ENCODE measurements at regions not wholly inside any gene's neighbourhood (a gene's known extent, or its start where the extent isn't known, plus 50 kb on each side); places are given as distances from the start of the nearest gene placed in this dataset.

DNA sequence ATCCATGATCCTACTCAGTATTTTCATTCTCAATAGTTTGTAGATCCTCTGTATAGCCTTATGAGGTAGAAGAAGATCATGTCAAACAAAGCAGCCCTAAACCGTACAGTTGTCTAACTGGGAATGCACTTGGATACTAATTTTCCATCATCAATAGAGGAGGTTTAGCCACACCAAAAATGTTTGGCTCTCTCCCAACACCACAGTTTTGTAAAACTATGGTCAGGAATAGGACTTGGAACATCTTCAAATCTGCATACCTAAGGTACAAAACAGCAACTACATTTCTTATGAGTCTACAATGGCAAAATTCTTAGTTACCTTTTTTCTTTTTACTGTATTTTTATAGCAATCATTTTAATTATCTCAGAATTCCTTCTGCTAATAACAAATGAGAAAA is 1001.6 kb downstream of the ROBO2 start:
- no peaks in the 10 kb centered on the region for H3K9me3 ChIP-seq
- TF ChIP-seq POLR2A (IDR thresholded peaks at IDR 0.05) (no peak), CTCF (IDR thresholded peaks at IDR 0.05) (no peak)
- no peaks in the 10 kb centered on the region for H3K36me3 ChIP-seq (ENCODE audit: low read depth, missing control alignments)
- H3K4me1 ChIP-seq = no peaks in the 10 kb centered on the region
- DNase-seq = no peak
- 76 to 86% methylated on average over 1 of the region's 1 CpG for WGBS, 2 donors
- intact Hi-C loops (cut with DNase I; ENCODE audit: low total_unique reads) = no loop called here
- no peaks in the 10 kb centered on the region for H3K27me3 ChIP-seq
- no peak overlapping the region for H3K4me3 ChIP-seq
- H3K27ac ChIP-seq = no peak overlapping the region

DNA sequence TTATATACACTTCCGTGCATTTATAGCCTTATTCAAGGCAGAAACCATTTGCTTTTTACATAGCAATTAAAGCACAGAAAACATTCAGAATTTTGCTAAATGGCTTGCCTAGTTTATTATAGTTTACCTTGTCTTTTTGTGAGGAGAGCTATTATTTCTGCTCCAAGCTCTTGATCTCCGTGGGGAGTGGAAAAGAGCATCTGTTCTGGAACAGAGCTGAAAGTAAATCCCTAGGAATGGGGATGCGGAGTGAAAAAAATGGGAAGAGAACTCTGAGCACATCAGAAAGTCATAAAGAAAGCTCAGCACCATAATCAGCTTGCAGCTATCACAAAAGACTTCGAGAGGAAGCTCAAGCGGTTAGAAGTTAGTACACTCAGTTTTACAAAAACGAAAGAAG is 1006.7 kb downstream of the ROBO2 start:
- no peaks in the 10 kb centered on the region for H3K4me1 ChIP-seq
- H3K4me3 ChIP-seq = no peak overlapping the region
- H3K36me3 ChIP-seq (ENCODE audit: low read depth, missing control alignments) = no peaks in the 10 kb centered on the region
- H3K9me3 ChIP-seq = no peaks in the 10 kb centered on the region
- no peaks in the 10 kb centered on the region for H3K27me3 ChIP-seq
- intact Hi-C loops (cut with DNase I; ENCODE audit: low total_unique reads) = no loop called here
- no peak for TF ChIP-seq POLR2A (IDR thresholded peaks at IDR 0.05)
- no peak for DNase-seq
- no peak overlapping the region for H3K27ac ChIP-seq
- 94 to 97% methylated on average over 6 of the region's 6 CpGs for WGBS, 2 donors

DNA sequence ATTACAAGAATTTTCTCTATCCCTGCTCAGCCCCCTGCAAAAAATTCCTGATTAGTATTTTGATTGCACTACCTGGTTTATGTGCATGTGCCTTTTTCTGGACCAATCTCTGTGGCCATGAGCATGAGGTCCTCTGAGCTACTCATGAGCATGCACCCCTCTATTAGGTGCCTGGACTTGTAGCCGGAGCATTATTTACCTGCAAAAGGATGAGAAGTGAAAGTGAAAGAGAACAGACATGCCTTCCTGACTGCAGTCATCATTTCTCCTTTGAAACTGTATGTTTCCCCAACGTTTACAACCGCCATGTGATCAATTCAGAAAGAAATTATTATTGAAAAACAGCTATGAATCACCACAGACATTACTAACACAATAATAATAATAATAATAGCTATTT is 1008.8 kb downstream of the ROBO2 start:
- Histone ChIP-seq H3K9me3 (no peaks in the 10 kb centered on the region), H3K4me3 (no peak overlapping the region), H3K27me3 (no peaks in the 10 kb centered on the region), H3K36me3 (ENCODE audit: low read depth, missing control alignments) (no peaks in the 10 kb centered on the region), H3K27ac (no peak overlapping the region), H3K4me1 (no peaks in the 10 kb centered on the region)
- intact Hi-C loops (cut with DNase I; ENCODE audit: low total_unique reads) = no loop called here
- 72 to 80% methylated on average over 3 of the region's 3 CpGs for WGBS, 2 donors
- TF ChIP-seq CTCF (IDR thresholded peaks at IDR 0.05) (no peak), POLR2A (IDR thresholded peaks at IDR 0.05) (no peak)
- no peak for DNase-seq

DNA sequence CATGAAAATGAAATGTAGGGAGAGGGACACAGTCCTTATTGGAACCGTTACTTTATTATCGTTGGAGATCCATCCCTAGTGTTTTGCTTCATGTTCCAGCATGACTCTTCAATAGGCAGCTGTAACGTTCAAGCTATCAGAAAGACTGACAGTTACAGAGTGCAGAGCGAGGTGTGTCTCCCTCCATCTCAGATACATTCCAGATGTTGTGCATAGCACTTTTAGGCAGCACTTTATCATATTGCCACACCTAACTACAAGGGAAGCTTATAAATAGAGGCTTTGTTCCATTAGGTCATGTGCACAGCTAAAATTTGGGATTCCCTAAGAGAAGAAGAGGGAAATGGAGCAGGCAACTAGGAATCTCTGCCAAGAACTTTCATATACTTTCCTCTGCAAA is 1009.6 kb downstream of the ROBO2 start:
- no peaks in the 10 kb centered on the region for H3K27me3 ChIP-seq
- DNase-seq = no peak
- 69 to 89% methylated on average over 4 of the region's 4 CpGs for WGBS, 2 donors
- H3K9me3 ChIP-seq = no peaks in the 10 kb centered on the region
- no peak overlapping the region for H3K27ac ChIP-seq
- no peaks in the 10 kb centered on the region for H3K36me3 ChIP-seq (ENCODE audit: low read depth, missing control alignments)
- no peak for TF ChIP-seq CTCF (IDR thresholded peaks at IDR 0.05)
- no peak for TF ChIP-seq POLR2A (IDR thresholded peaks at IDR 0.05)
- intact Hi-C loops (cut with DNase I; ENCODE audit: low total_unique reads) = no loop called here
- no peaks in the 10 kb centered on the region for H3K4me1 ChIP-seq
- H3K4me3 ChIP-seq = no peak overlapping the region

- no peak for DNase-seq
- H3K4me1 ChIP-seq = no peaks in the 10 kb centered on the region
- intact Hi-C loops (cut with DNase I; ENCODE audit: low total_unique reads) = no loop called here
- no peak overlapping the region for H3K27ac ChIP-seq
- H3K4me3 ChIP-seq = no peak overlapping the region
- no peaks in the 10 kb centered on the region for H3K36me3 ChIP-seq (ENCODE audit: low read depth, missing control alignments)
- TF ChIP-seq POLR2A (IDR thresholded peaks at IDR 0.05) (no peak), CTCF (IDR thresholded peaks at IDR 0.05) (no peak)
- H3K9me3 ChIP-seq = no peaks in the 10 kb centered on the region
- no peaks in the 10 kb centered on the region for H3K27me3 ChIP-seq
- 73 to 74% methylated on average over 4 of the region's 4 CpGs for WGBS, 2 donors
These were observed 1010.6 kb downstream of the ROBO2 start for GRCh38 chr3:78050276-78051065.

Data from testis (tissue), 2 donors.